Calu3 (cell line): ENCODE measurements at regions not wholly inside any gene's neighbourhood (a gene's known extent, or its start where the extent isn't known, plus 50 kb on each side); places are given as distances from the start of the nearest gene placed in this dataset.

ENCODE experiments used
- BruUV-seq: library from RNA; stranded (reverse); fragments of 400-500 nt; replicated peaks from 2 replicates; lab custom pipeline; 2021; lab: Mats Ljungman, UMichigan
- CTCF ChIA-PET: fragments of 300-600 bp; sonication (Branson Sonifier 250); formaldehyde crosslinking; loops from one replicate; lab custom pipeline; 2022; ENCODE audit warnings: antibody characterized with exemption; lab: Charles Lee
- DNase-seq: peaks from one replicate; pipeline ENCODE4 v3.0.0; 2022
- H3K27ac Mint-ChIP-seq: one replicate; pipeline ENCODE4 v1.8.0; 2022; ENCODE audit warnings: mixed read lengths; ENCODE audit not compliant: unreplicated experiment
- H3K27me3 Mint-ChIP-seq: one replicate; pipeline ENCODE4 v1.8.0; 2022; ENCODE audit warnings: mixed read lengths; ENCODE audit not compliant: unreplicated experiment
- H3K36me3 Mint-ChIP-seq: one replicate; pipeline ENCODE4 v1.8.0; 2022; ENCODE audit warnings: mild to moderate bottlenecking, moderate library complexity, mixed read lengths; ENCODE audit not compliant: insufficient read depth, unreplicated experiment
- H3K4me1 Mint-ChIP-seq: one replicate; pipeline ENCODE4 v1.8.0; 2022; ENCODE audit warnings: mild to moderate bottlenecking, low read depth, mixed read lengths; ENCODE audit not compliant: unreplicated experiment
- H3K4me3 Mint-ChIP-seq: one replicate; pipeline ENCODE4 v1.8.0; 2022; ENCODE audit warnings: mild to moderate bottlenecking, low read depth, moderate library complexity, mixed read lengths; ENCODE audit not compliant: unreplicated experiment
- H3K9me3 Mint-ChIP-seq: one replicate; pipeline ENCODE4 v1.8.0; 2022; ENCODE audit warnings: low read depth, mixed read lengths; ENCODE audit not compliant: unreplicated experiment
- intact Hi-C: fragments of 100-400 bp; cut with micrococcal nuclease; formaldehyde crosslinking; loops from one replicate; pipeline ENCODE4 v1.10.0; 2022; ENCODE audit not compliant: unreplicated experiment
- TF ChIP-seq, protein P1 (sequence below): fragments of 200-600 bp; IDR thresholded peaks from one replicate; pipeline ENCODE4 v1.8.0; 2022; ENCODE audit warnings: antibody characterized with exemption; ENCODE audit not compliant: unreplicated experiment

DNA sequence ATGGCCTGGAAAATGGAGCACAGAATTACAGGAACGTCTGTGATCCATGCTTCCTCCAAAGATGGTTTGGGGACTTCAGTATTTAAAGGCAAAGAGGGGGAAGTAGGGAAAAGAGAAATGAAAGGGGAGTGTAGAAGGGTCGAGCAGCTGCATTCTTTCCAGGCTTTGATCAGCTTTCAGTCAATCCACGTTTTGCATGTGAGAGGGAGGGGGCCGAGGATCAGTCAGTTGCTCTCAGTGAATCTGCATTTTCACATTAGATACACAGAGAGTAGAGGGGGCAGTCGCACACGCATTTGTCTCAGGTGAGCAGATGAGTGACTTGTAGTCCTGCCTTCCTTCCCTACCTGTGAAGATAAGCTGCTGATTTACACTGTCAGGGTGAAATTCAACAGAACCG is 78.8 kb downstream of the FOXF2 start:
- Mint-ChIP-seq H3K27me3 (peaks cover 83% of the 10 kb centered on the region), H3K9me3 (no peaks in the 10 kb centered on the region), H3K27ac (no peak overlapping the region), H3K4me3 (no peak overlapping the region), H3K4me1 (no peaks in the 10 kb centered on the region), H3K36me3 (no peaks in the 10 kb centered on the region)
- no peak for DNase-seq
- TF ChIP-seq, protein P1, sequence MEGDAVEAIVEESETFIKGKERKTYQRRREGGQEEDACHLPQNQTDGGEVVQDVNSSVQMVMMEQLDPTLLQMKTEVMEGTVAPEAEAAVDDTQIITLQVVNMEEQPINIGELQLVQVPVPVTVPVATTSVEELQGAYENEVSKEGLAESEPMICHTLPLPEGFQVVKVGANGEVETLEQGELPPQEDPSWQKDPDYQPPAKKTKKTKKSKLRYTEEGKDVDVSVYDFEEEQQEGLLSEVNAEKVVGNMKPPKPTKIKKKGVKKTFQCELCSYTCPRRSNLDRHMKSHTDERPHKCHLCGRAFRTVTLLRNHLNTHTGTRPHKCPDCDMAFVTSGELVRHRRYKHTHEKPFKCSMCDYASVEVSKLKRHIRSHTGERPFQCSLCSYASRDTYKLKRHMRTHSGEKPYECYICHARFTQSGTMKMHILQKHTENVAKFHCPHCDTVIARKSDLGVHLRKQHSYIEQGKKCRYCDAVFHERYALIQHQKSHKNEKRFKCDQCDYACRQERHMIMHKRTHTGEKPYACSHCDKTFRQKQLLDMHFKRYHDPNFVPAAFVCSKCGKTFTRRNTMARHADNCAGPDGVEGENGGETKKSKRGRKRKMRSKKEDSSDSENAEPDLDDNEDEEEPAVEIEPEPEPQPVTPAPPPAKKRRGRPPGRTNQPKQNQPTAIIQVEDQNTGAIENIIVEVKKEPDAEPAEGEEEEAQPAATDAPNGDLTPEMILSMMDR, result no peak
- intact Hi-C loops, result no loop called here
- BruUV-seq, result no TSS peak
- CTCF ChIA-PET, result no interaction called here

DNA sequence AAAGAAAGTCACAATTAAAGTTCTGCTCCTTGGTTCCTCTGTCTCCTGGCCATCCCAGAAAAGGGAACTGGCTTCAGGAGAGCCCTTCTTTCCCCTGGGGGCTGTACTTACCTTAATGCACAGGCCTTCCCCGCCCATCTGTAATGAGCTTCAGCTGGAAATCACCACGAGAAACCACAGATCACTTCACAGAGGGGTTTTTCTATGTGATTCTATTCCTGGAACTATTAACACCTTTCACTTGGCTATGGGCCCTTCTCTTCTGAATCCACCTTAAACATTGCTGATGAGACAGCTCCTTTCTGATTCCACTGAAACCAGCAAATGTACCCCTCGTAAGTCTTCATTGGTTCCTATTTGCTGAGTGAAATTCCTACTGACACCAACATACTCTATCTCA is 80.7 kb downstream of the FOXF2 start:
- Mint-ChIP-seq H3K4me3 (no peak overlapping the region), H3K27ac (no peak overlapping the region), H3K36me3 (no peaks in the 10 kb centered on the region), H3K27me3 (peaks cover 99% of the 10 kb centered on the region), H3K9me3 (no peaks in the 10 kb centered on the region), H3K4me1 (no peaks in the 10 kb centered on the region)
- no peak for DNase-seq
- intact Hi-C loops, result no loop called here
- CTCF ChIA-PET, result no interaction called here
- BruUV-seq, result no TSS peak
- TF ChIP-seq, protein P1, result no peak

DNA sequence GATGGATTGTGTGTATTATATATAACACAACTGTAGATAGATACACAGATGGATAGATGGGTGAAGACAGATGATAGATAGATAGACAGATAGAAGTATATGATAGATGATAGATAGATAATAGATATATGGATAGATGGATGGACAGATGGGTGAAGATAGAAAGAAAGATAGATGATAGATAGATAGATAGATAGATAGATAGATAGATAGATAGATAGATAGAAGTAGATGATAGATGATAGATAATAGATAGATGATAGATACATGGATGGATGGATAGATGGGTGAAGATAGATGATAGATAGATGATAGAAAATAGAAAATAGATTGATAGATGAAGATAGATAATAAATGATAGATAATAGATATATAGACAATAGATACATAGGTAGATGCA is 83.3 kb downstream of the FOXF2 start:
- Mint-ChIP-seq H3K27ac (no peak overlapping the region), H3K36me3 (no peaks in the 10 kb centered on the region), H3K4me1 (no peaks in the 10 kb centered on the region), H3K27me3 (peaks cover 79% of the 10 kb centered on the region), H3K4me3 (no peak overlapping the region), H3K9me3 (no peaks in the 10 kb centered on the region)
- intact Hi-C loops, result no loop called here
- BruUV-seq, result no TSS peak
- no peak for DNase-seq
- CTCF ChIA-PET, result no interaction called here
- TF ChIP-seq, protein P1, result no peak

DNA sequence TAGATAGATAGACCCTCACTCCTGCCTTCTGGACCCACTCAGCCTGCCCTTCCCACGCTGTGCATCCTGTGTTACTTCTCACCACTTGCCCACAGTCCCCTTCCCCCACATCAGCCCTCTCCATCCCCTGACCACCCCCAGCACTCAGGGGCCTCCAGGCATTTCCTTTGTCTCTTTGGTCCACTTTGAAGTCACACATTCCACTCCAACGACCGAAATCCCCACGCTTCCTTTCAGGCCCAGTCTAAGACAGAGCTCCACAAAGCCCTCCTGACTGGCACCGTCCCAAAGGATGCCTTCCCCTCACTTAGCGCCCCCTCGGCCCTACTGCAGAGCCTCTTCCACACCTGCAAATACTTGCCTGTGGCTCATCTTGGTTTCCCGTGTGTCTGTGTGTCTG is 83.8 kb downstream of the FOXF2 start:
- Mint-ChIP-seq H3K27me3 (peaks cover 79% of the 10 kb centered on the region), H3K36me3 (no peaks in the 10 kb centered on the region), H3K4me1 (no peaks in the 10 kb centered on the region), H3K9me3 (no peaks in the 10 kb centered on the region), H3K4me3 (no peak overlapping the region), H3K27ac (no peak overlapping the region)
- DNase-seq, result no peak
- CTCF ChIA-PET, result no interaction called here
- BruUV-seq, result no TSS peak
- intact Hi-C loops, result no loop called here
- TF ChIP-seq, protein P1, result no peak
